ENCODE measurements at regions not wholly inside any gene's neighbourhood (a gene's known extent, or its start where the extent isn't known, plus 50 kb on each side); places are given as distances from the start of the nearest gene placed in this dataset.

DNA sequence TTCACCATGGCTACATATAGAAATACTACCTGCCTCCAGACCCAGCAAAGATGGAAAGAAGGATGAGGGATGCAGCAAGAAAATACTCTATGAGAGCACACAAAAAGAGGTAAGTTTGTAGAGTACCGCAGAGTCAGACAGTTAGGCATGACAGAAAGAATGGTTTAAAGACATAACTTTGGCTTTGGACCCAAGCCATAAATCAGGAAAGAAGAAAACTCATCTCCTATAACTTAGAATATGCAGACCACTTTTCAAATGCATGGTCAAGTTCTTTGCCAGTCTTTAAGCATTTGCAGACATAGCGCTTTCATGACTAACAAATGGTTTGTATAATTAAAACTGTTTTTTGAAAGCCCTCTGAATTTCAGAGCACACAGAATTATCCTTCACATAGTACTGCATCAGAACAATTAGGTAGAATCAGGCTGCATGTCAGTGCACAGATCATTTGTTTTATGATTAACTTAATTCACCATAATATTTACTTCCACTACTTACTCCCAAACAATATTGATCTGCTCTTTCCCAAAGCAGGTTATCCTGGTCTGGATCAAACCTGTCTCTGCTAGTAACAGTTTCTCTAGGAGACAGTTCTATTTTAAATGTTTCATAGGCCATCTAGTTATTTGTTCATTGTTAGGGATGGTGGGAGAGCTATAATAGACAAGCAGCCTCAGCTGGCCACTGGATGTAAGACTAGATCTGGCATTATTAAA, 280.7 kb upstream of the NR5A2 start:
- Histone ChIP-seq H3K4me3 (ENCODE audit: low read length) (no peak overlapping the region), H3K9me2 (ENCODE audit: insufficient read depth, low read length) (no peaks in the 10 kb centered on the region), H3F3A (ENCODE audit: insufficient read depth, low read length, poor library complexity, severe bottlenecking) (no peaks in the 10 kb centered on the region), H3K9ac (ENCODE audit: low read length) (no peak overlapping the region), H3K79me2 (replicated peaks; ENCODE audit: insufficient read depth, low read length) (no peaks in the 10 kb centered on the region), H2AFZ (ENCODE audit: low read depth, low read length) (no peak overlapping the region), H3K27ac (ENCODE audit: low read length) (no peak overlapping the region), H3K36me3 (ENCODE audit: insufficient read depth, low read length) (no peaks in the 10 kb centered on the region), H3K27me3 (ENCODE audit: insufficient read depth, low read depth, low read length) (no peaks in the 10 kb centered on the region), H4K20me1 (ENCODE audit: insufficient read depth) (no peaks in the 10 kb centered on the region), H3K4me2 (ENCODE audit: low read length) (no peak overlapping the region), H3K9me3 (ENCODE audit: low read length) (no peaks in the 10 kb centered on the region)
- TF ChIP-seq RAD21 (conservative IDR thresholded peaks at IDR 0.05) (no peak), EZH2 (IDR thresholded peaks at IDR 0.05; ENCODE audit: borderline replicate concordance, insufficient read depth, low read length, poor library complexity, severe bottlenecking) (no peak), EP300 (conservative IDR thresholded peaks at IDR 0.05; ENCODE audit: poor library complexity, severe bottlenecking) (no peak), MXI1 (conservative IDR thresholded peaks at IDR 0.05; ENCODE audit: poor library complexity, severe bottlenecking) (no peak)
- TF ChIP-seq, protein P1, sequence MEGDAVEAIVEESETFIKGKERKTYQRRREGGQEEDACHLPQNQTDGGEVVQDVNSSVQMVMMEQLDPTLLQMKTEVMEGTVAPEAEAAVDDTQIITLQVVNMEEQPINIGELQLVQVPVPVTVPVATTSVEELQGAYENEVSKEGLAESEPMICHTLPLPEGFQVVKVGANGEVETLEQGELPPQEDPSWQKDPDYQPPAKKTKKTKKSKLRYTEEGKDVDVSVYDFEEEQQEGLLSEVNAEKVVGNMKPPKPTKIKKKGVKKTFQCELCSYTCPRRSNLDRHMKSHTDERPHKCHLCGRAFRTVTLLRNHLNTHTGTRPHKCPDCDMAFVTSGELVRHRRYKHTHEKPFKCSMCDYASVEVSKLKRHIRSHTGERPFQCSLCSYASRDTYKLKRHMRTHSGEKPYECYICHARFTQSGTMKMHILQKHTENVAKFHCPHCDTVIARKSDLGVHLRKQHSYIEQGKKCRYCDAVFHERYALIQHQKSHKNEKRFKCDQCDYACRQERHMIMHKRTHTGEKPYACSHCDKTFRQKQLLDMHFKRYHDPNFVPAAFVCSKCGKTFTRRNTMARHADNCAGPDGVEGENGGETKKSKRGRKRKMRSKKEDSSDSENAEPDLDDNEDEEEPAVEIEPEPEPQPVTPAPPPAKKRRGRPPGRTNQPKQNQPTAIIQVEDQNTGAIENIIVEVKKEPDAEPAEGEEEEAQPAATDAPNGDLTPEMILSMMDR (IDR thresholded peaks at IDR 0.05; ENCODE audit: poor library complexity, severe bottlenecking), result no peak

DNA sequence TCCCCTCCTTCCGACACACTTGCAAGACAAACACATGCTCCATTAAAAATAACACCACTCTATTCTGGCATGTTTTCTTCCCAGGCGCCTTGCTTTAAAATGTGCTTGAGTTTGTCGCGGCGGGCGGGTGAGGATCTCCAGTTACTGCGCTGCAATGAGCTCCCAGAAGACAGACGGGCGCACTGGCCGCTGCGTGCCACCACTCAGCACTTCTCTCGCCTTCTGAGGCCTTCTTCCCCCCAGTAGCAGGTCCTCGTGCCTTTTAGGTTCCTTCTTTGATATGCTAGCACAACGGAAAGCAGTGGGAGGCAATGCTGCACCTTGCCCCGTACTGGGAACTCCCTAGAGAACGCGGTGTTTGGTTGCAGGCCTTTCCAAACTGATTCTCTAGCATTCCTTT, 279.5 kb upstream of the NR5A2 start:
- H3K36me3 ChIP-seq (ENCODE audit: insufficient read depth, low read length), result no peaks in the 10 kb centered on the region
- no peaks in the 10 kb centered on the region for H3K9me2 ChIP-seq (ENCODE audit: insufficient read depth, low read length)
- no peak overlapping the region for H3K9ac ChIP-seq (ENCODE audit: low read length)
- H3K79me2 ChIP-seq (replicated peaks; ENCODE audit: insufficient read depth, low read length), result no peaks in the 10 kb centered on the region
- no peaks in the 10 kb centered on the region for H3K27me3 ChIP-seq (ENCODE audit: insufficient read depth, low read depth, low read length)
- no peaks in the 10 kb centered on the region for H4K20me1 ChIP-seq (ENCODE audit: insufficient read depth)
- TF ChIP-seq MXI1 (conservative IDR thresholded peaks at IDR 0.05; ENCODE audit: poor library complexity, severe bottlenecking) (no peak), EP300 (conservative IDR thresholded peaks at IDR 0.05; ENCODE audit: poor library complexity, severe bottlenecking) (no peak), TAF1 (IDR thresholded peaks at IDR 0.05; ENCODE audit: low read depth) (no peak)
- TF ChIP-seq, protein P2, sequence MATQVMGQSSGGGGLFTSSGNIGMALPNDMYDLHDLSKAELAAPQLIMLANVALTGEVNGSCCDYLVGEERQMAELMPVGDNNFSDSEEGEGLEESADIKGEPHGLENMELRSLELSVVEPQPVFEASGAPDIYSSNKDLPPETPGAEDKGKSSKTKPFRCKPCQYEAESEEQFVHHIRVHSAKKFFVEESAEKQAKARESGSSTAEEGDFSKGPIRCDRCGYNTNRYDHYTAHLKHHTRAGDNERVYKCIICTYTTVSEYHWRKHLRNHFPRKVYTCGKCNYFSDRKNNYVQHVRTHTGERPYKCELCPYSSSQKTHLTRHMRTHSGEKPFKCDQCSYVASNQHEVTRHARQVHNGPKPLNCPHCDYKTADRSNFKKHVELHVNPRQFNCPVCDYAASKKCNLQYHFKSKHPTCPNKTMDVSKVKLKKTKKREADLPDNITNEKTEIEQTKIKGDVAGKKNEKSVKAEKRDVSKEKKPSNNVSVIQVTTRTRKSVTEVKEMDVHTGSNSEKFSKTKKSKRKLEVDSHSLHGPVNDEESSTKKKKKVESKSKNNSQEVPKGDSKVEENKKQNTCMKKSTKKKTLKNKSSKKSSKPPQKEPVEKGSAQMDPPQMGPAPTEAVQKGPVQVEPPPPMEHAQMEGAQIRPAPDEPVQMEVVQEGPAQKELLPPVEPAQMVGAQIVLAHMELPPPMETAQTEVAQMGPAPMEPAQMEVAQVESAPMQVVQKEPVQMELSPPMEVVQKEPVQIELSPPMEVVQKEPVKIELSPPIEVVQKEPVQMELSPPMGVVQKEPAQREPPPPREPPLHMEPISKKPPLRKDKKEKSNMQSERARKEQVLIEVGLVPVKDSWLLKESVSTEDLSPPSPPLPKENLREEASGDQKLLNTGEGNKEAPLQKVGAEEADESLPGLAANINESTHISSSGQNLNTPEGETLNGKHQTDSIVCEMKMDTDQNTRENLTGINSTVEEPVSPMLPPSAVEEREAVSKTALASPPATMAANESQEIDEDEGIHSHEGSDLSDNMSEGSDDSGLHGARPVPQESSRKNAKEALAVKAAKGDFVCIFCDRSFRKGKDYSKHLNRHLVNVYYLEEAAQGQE (IDR thresholded peaks at IDR 0.05; ENCODE audit: borderline replicate concordance), result no peak
- TF ChIP-seq, protein P1 (IDR thresholded peaks at IDR 0.05; ENCODE audit: poor library complexity, severe bottlenecking), result no peak
- H3K4me2 ChIP-seq (ENCODE audit: low read length), result no peak overlapping the region
- H3K27ac ChIP-seq (ENCODE audit: low read length), result no peak overlapping the region
- H3F3A ChIP-seq (ENCODE audit: insufficient read depth, low read length, poor library complexity, severe bottlenecking), result no peaks in the 10 kb centered on the region
- no peak overlapping the region for H3K4me3 ChIP-seq (ENCODE audit: low read length)
- no peaks in the 10 kb centered on the region for H3K9me3 ChIP-seq (ENCODE audit: low read length)
- H2AFZ ChIP-seq (ENCODE audit: low read depth, low read length), result no peak overlapping the region

Measured in neural cell (in vitro differentiated cells).